ENCODE measurements at regions not wholly inside any gene's neighbourhood (a gene's known extent, or its start where the extent isn't known, plus 50 kb on each side); places are given as distances from the start of the nearest gene placed in this dataset. TPM values are rescaled to one million over a fixed set of nuclear protein-coding genes. Genes with fewer than 3 reads are reported as not detected.

DNA sequence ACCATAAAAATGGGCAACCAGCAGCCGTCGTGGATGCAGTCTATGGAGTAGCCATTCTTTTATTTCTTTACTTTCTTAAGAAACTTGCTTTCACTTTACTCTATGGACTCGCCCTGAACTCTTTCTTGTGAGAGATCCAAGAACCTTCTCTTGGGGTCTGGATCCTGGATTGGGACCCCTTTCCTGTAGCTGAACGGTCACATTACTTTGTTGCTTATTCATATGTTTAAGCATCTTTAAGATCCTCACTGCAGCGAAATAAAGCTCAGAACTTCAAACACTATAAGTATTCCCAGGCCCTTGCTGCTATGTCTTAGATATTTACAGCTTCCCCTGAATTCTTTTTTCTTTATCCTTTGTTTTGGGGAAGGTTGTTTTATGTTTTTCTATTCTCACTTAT, 187.8 kb upstream of the DDI1 start:
- no peak overlapping the region for H3K27ac Mint-ChIP-seq
- no peak overlapping the region for H3K4me3 Mint-ChIP-seq
- no peaks in the 10 kb centered on the region for H3K9me3 Mint-ChIP-seq
- no peaks in the 10 kb centered on the region for H3K4me1 Mint-ChIP-seq (ENCODE audit: low read depth)
- ChIA-PET POLR2A (no interaction called here), CTCF (no interaction called here)
- H3K36me3 Mint-ChIP-seq = no peaks in the 10 kb centered on the region
- intact Hi-C loops (cut with micrococcal nuclease) = no loop called here
- no peak for DNase-seq
- no peaks in the 10 kb centered on the region for H3K27me3 Mint-ChIP-seq

DNA sequence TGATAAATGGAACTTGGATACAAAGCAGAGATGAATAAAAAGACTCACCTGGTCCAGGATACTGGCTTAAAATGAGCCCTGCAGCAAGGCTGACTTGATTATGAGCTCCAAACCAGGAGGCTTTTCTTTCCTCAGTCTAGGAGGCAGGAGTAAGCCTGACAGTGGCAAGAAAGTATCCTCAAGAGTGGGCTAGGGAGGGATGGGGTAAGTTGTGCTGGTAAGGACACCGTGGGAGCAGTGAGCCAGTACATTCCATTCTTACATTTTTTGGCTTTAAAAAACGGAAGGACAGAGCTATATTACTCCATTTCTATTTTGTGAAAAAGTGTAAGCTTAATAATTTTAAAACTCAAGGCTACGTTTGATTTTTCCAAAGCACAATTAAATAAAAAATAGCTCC, 187.1 kb upstream of the DDI1 start:
- DNase-seq = no peak
- ChIA-PET POLR2A (no interaction called here), CTCF (no interaction called here)
- H3K4me3 Mint-ChIP-seq = no peak overlapping the region
- H3K27ac Mint-ChIP-seq = no peak overlapping the region
- H3K36me3 Mint-ChIP-seq = no peaks in the 10 kb centered on the region
- no peaks in the 10 kb centered on the region for H3K9me3 Mint-ChIP-seq
- intact Hi-C loops (cut with micrococcal nuclease) = no loop called here
- H3K4me1 Mint-ChIP-seq (ENCODE audit: low read depth) = no peaks in the 10 kb centered on the region
- no peaks in the 10 kb centered on the region for H3K27me3 Mint-ChIP-seq

- CTCF ChIA-PET = no interaction called here
- POLR2A ChIA-PET = no interaction called here
- H3K27ac Mint-ChIP-seq = no peak overlapping the region
Observed at GRCh38 chr11:103850419-103851165, 185.8 kb upstream of the DDI1 start.

GRCh38 chr11:103851166-103851651, 185.2 kb upstream of the DDI1 start:
- no peak for DNase-seq
- no peak overlapping the region for H3K4me3 Mint-ChIP-seq
- no peak overlapping the region for H3K27ac Mint-ChIP-seq
- intact Hi-C loops (cut with micrococcal nuclease) = no loop called here
- H3K27me3 Mint-ChIP-seq = no peaks in the 10 kb centered on the region
- ChIA-PET CTCF (no interaction called here), POLR2A (no interaction called here)
- H3K9me3 Mint-ChIP-seq = no peaks in the 10 kb centered on the region
- no peaks in the 10 kb centered on the region for H3K4me1 Mint-ChIP-seq (ENCODE audit: low read depth)
- no peaks in the 10 kb centered on the region for H3K36me3 Mint-ChIP-seq

More at GRCh38 chr11:103850419-103851165, 185.8 kb upstream of the DDI1 start:
- Mint-ChIP-seq H3K4me1 (ENCODE audit: low read depth) (no peaks in the 10 kb centered on the region), H3K9me3 (no peaks in the 10 kb centered on the region), H3K4me3 (no peak overlapping the region), H3K36me3 (no peaks in the 10 kb centered on the region), H3K27me3 (no peaks in the 10 kb centered on the region)
- intact Hi-C loops (cut with micrococcal nuclease) = no loop called here
- no peak for DNase-seq

Small RNA genes lying in the stretch of these regions (microRNA-seq; reads per million reads assigned to microRNA genes)
- gene MIR4693 (ENCODE audit: borderline microRNAs expressed, borderline number of aligned reads, borderline replicate concordance) = not detected
